Fibroblast of lung (primary cell): ENCODE measurements at regions not wholly inside any gene's neighbourhood (a gene's known extent, or its start where the extent isn't known, plus 50 kb on each side); places are given as distances from the start of the nearest gene placed in this dataset.

Experiments
- EZH2 ChIP-seq: IDR thresholded peaks from 2 replicates; pipeline ENCODE4 v1.5.1; 2012; ENCODE audit warnings: low read length, control low read depth, mild to moderate bottlenecking; ENCODE audit errors: missing control alignments
- TF ChIP-seq, protein P1 (sequence below), 2 donors: IDR thresholded peaks in 1 of 2; conservative IDR thresholded peaks in 1 of 2; 1 replicate in 1 of 2; 2 replicates in 1 of 2; pipeline ENCODE4 v1.5.1; 2011 to 2012; ENCODE audit warnings: low read length in 2 of 2, control low read depth in 1 of 2, inconsistent platforms in 1 of 2, low read depth in 1 of 2, mild to moderate bottlenecking in 1 of 2

DNA sequence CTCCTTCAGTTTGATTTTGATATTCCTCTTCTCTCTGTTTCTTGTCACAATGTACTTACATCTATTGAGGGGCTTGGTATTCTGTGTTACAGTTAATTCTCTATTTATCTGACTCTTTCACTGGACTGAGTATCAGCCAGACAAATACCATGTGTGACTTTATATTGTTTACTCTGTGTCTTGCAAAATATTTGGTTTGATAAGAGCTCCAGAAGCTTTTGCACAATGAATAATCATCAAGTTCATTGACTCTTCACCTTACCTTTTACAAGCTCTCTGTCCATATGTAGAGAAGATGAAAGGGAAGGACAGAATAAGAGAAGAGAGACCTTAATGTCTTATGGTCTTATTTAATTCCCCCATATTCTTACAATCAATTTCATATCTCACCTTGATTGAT is 877.7 kb upstream of the CDH8 start:
- TF ChIP-seq EZH2, result no peak
- TF ChIP-seq, protein P1, sequence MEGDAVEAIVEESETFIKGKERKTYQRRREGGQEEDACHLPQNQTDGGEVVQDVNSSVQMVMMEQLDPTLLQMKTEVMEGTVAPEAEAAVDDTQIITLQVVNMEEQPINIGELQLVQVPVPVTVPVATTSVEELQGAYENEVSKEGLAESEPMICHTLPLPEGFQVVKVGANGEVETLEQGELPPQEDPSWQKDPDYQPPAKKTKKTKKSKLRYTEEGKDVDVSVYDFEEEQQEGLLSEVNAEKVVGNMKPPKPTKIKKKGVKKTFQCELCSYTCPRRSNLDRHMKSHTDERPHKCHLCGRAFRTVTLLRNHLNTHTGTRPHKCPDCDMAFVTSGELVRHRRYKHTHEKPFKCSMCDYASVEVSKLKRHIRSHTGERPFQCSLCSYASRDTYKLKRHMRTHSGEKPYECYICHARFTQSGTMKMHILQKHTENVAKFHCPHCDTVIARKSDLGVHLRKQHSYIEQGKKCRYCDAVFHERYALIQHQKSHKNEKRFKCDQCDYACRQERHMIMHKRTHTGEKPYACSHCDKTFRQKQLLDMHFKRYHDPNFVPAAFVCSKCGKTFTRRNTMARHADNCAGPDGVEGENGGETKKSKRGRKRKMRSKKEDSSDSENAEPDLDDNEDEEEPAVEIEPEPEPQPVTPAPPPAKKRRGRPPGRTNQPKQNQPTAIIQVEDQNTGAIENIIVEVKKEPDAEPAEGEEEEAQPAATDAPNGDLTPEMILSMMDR (conservative IDR thresholded peaks at IDR 0.05 in 1 of 2, IDR thresholded peaks at IDR 0.05 in 1 of 2; ENCODE audit: low read depth in 1 of 2, low read length in 2 of 2), result no peak
